Chondrocyte (in vitro differentiated cells): ENCODE measurements at regions not wholly inside any gene's neighbourhood (a gene's known extent, or its start where the extent isn't known, plus 50 kb on each side); places are given as distances from the start of the nearest gene placed in this dataset.

Source experiments
- DNase-seq: peaks from one replicate; pipeline ENCODE4 v3.0.0; 2021; ENCODE audit warnings: mixed read lengths, low spot score
- H3K27ac Mint-ChIP-seq: one replicate; pipeline ENCODE4 v1.8.0; 2021; ENCODE audit warnings: mild to moderate bottlenecking, moderate library complexity, mixed read lengths; ENCODE audit not compliant: unreplicated experiment
- H3K27me3 Mint-ChIP-seq: 2 replicates; pipeline ENCODE4 v1.8.0; 2021; ENCODE audit warnings: low read depth, mixed read lengths
- H3K36me3 Mint-ChIP-seq: 2 replicates; pipeline ENCODE4 v1.8.0; 2021; ENCODE audit warnings: low read depth, mixed read lengths
- H3K4me1 Mint-ChIP-seq: 2 replicates; pipeline ENCODE4 v1.8.0; 2021; ENCODE audit warnings: low read depth, mild to moderate bottlenecking, mixed read lengths
- H3K4me3 Mint-ChIP-seq: one replicate; pipeline ENCODE4 v1.8.0; 2021; ENCODE audit warnings: mild to moderate bottlenecking, moderate library complexity, mixed read lengths; ENCODE audit not compliant: unreplicated experiment
- H3K9me3 Mint-ChIP-seq: 2 replicates; pipeline ENCODE4 v1.8.0; 2021; ENCODE audit warnings: low read depth, mixed read lengths
- CTCF ChIP-seq: fragments of 200-600 bp; sonication (generic); IDR thresholded peaks from 2 replicates; pipeline ENCODE4 v1.5.0; 2021; ENCODE audit warnings: antibody characterized with exemption, mild to moderate bottlenecking, moderate library complexity

GRCh38 chr7:125664625-125665024 is 735.0 kb upstream of the POT1 start:
- Mint-ChIP-seq H3K27me3 (peaks cover 7% of the 10 kb centered on the region), H3K27ac (no peak overlapping the region), H3K4me3 (no peak overlapping the region), H3K36me3 (no peaks in the 10 kb centered on the region), H3K4me1 (peaks cover 18% of the 10 kb centered on the region), H3K9me3 (no peaks in the 10 kb centered on the region)
- TF ChIP-seq CTCF: no peak
- no peak for DNase-seq

DNA sequence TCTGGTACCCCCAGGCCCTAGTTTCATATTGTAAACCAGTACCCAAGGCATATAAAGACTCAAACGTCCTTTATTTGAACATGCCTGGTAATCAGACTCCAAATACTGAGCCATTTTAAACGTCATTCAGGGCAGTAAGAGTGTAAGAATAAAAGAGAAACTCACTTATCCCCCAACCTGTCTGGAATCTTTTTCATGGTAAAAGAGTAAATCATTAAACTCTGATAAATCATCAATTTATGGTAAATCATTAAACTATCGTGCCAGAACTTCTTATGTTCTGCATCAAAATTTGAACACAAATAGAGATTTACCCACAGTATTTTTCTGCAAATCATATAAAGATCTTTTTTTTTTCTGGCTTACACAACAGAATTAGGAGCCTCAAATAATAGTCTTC is 734.3 kb upstream of the POT1 start:
- no peaks in the 10 kb centered on the region for H3K36me3 Mint-ChIP-seq
- H3K27me3 Mint-ChIP-seq: peaks cover 7% of the 10 kb centered on the region
- H3K27ac Mint-ChIP-seq: no peak overlapping the region
- H3K9me3 Mint-ChIP-seq: no peaks in the 10 kb centered on the region
- no peak overlapping the region for H3K4me3 Mint-ChIP-seq
- peaks cover 18% of the 10 kb centered on the region for H3K4me1 Mint-ChIP-seq
- no peak for TF ChIP-seq CTCF
- no peak for DNase-seq

GRCh38 chr7:125661677-125662076 is 732.1 kb upstream of the POT1 start:
- H3K27ac Mint-ChIP-seq: no peak overlapping the region
- no peak for TF ChIP-seq CTCF
- DNase-seq: no peak
- peaks cover 18% of the 10 kb centered on the region for H3K4me1 Mint-ChIP-seq
- H3K36me3 Mint-ChIP-seq: no peaks in the 10 kb centered on the region
- no peaks in the 10 kb centered on the region for H3K9me3 Mint-ChIP-seq
- H3K27me3 Mint-ChIP-seq: peaks cover 7% of the 10 kb centered on the region
- H3K4me3 Mint-ChIP-seq: no peak overlapping the region

- H3K36me3 Mint-ChIP-seq: no peaks in the 10 kb centered on the region
Measured at GRCh38 chr7:125661006-125661405, 731.4 kb upstream of the POT1 start.

DNA sequence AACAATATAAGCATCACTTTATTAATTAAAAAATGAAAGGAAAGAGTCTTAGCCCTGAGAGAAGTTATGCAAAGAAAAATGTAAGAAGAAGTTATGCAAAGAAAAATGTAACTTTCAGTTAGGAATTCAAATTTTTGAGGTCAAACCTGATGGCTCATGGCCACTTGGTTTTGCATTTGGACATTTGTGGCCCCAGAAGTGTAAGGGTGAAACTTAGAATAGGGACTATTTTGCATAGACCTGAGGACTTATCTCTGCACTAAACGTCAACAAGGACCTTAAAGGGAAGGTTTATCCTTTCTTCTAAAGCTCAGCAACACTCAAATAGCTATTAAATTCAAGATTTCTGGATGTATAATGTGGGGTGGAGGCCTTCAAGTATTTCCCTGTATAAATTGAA is 724.5 kb upstream of the POT1 start:
- no peak overlapping the region for H3K4me3 Mint-ChIP-seq
- H3K36me3 Mint-ChIP-seq: no peaks in the 10 kb centered on the region
- no peaks in the 10 kb centered on the region for H3K4me1 Mint-ChIP-seq
- no peak for DNase-seq
- H3K9me3 Mint-ChIP-seq: no peaks in the 10 kb centered on the region
- no peak for TF ChIP-seq CTCF
- H3K27ac Mint-ChIP-seq: no peak overlapping the region
- H3K27me3 Mint-ChIP-seq: no peaks in the 10 kb centered on the region

More at GRCh38 chr7:125661006-125661405, 731.4 kb upstream of the POT1 start:
- TF ChIP-seq CTCF: no peak
- Mint-ChIP-seq H3K9me3 (no peaks in the 10 kb centered on the region), H3K27me3 (peaks cover 7% of the 10 kb centered on the region), H3K4me1 (peaks cover 18% of the 10 kb centered on the region), H3K4me3 (no peak overlapping the region), H3K27ac (no peak overlapping the region)
- no peak for DNase-seq
